HEK293T (cell line): ENCODE measurements at regions not wholly inside any gene's neighbourhood (a gene's known extent, or its start where the extent isn't known, plus 50 kb on each side); places are given as distances from the start of the nearest gene placed in this dataset.

ENCODE experiments used
- CTCF ChIA-PET: fragments of 350-600 bp; formaldehyde crosslinking; extraction: SDS; loops from one replicate; lab custom pipeline; 2021; ENCODE audit warnings: antibody characterized with exemption, inconsistent platforms; lab: Yijun Ruan, JAX
- POLR2A ChIA-PET: fragments of 350-600 bp; formaldehyde crosslinking; extraction: SDS; loops from one replicate; lab custom pipeline; 2020; ENCODE audit warnings: antibody characterized with exemption, inconsistent platforms; lab: Yijun Ruan, JAX
- DNase-seq: peaks from one replicate; pipeline ENCODE4 v3.0.0; 2012; ENCODE audit warnings: mixed read lengths; ENCODE audit errors: extremely low spot score
- ARNT ChIP-seq: fragments of 450-650 bp; IDR thresholded peaks from 2 replicates; pipeline ENCODE4 v1.6.1; 2017; ENCODE audit warnings: mild to moderate bottlenecking
- BHLHE40 ChIP-seq: fragments of 450-650 bp; IDR thresholded peaks from 2 replicates; pipeline ENCODE4 v1.6.1; 2016; ENCODE audit warnings: mild to moderate bottlenecking, moderate library complexity, borderline replicate concordance
- CTBP1 ChIP-seq: fragments of 450-650 bp; IDR thresholded peaks from 2 replicates; pipeline ENCODE4 v1.6.1; 2016; ENCODE audit warnings: borderline replicate concordance
- ELF4 ChIP-seq: fragments of 450-650 bp; IDR thresholded peaks from 2 replicates; pipeline ENCODE4 v1.6.1; 2017; ENCODE audit warnings: antibody characterized with exemption
- FOXA1 ChIP-seq: fragments of 450-650 bp; IDR thresholded peaks from 2 replicates; pipeline ENCODE4 v1.6.1; 2016; ENCODE audit warnings: mild to moderate bottlenecking
- FOXK2 ChIP-seq: fragments of 450-650 bp; IDR thresholded peaks from 2 replicates; pipeline ENCODE4 v1.6.1; 2016; ENCODE audit warnings: mild to moderate bottlenecking
- FOXM1 ChIP-seq: fragments of 450-650 bp; IDR thresholded peaks from 2 replicates; pipeline ENCODE4 v1.6.1; 2017; ENCODE audit warnings: mild to moderate bottlenecking, borderline replicate concordance
- HDGF ChIP-seq: fragments of 450-650 bp; IDR thresholded peaks from 2 replicates; pipeline ENCODE4 v1.6.1; 2017; ENCODE audit warnings: antibody characterized with exemption, borderline replicate concordance
- L3MBTL2 ChIP-seq: fragments of 450-650 bp; conservative IDR thresholded peaks from 2 replicates; pipeline ENCODE4 v1.6.1; 2016; ENCODE audit warnings: mild to moderate bottlenecking
- LEF1 ChIP-seq: fragments of 450-650 bp; IDR thresholded peaks from 2 replicates; pipeline ENCODE4 v1.6.1; 2017; ENCODE audit warnings: mild to moderate bottlenecking, borderline replicate concordance
- NFRKB ChIP-seq: fragments of 450-650 bp; IDR thresholded peaks from 2 replicates; pipeline ENCODE4 v1.6.1; 2016; ENCODE audit warnings: mild to moderate bottlenecking, moderate library complexity
- SP1 ChIP-seq: fragments of 450-650 bp; IDR thresholded peaks from 2 replicates; pipeline ENCODE4 v1.6.1; 2017
- SUZ12 ChIP-seq: fragments of 450-650 bp; IDR thresholded peaks from 2 replicates; pipeline ENCODE4 v1.6.1; 2016; ENCODE audit warnings: mild to moderate bottlenecking
- TARDBP ChIP-seq: fragments of 450-650 bp; IDR thresholded peaks from 2 replicates; pipeline ENCODE4 v1.6.1; 2016
- ZNF384 ChIP-seq: fragments of 450-650 bp; IDR thresholded peaks from 2 replicates; pipeline ENCODE4 v1.6.1; 2016
- TF ChIP-seq, protein P1 (sequence below): fragments of 450-650 bp; IDR thresholded peaks from 2 replicates; pipeline ENCODE4 v1.6.1; 2016

DNA sequence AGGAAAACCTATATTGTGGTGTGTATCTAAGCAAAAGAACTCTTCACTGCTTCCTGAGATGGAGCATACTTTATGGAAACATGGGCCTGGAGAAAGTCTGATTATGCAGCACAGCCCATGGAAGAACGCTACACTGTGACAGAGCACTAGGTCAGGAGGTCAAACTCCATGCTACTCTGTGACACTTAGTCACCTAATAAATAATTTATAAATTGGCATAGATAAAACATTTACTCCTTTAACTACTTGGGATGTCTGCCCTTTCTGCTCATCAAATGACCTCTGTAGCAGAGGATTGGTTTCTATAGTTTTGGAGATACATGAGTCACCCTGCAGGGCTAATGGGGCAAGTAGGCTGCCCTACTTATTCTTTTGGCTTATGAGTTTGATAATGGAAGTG is 134.7 kb upstream of the BANK1 start:
- ChIA-PET CTCF (no interaction called here), POLR2A (no interaction called here)
- no peak for DNase-seq

DNA sequence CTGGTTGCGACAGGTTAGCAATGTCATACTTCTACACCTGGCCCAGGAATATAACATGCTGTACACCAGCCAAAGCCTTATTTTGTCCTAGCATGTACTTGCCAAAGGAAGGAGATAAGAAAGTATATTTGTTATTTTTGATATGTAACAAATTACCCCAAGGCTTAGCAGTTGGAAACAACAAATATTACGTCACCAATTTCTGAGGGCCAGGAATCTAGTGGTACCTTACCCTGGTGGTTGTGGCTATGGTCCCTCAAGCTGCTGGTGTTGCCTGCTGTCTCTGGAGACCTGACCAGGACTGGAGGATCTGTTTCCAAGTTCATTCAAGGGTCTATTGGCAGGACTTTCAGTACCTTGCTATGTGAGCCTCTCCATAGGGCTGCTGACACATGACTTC is 135.5 kb upstream of the BANK1 start:
- CTCF ChIA-PET, result no interaction called here
- no peak for DNase-seq
- POLR2A ChIA-PET, result no interaction called here
- no peak for TF ChIP-seq NFRKB
- no peak for TF ChIP-seq SP1
- TF ChIP-seq CTBP1, result no peak
- TF ChIP-seq FOXK2, result no peak
- no peak for TF ChIP-seq ZNF384
- TF ChIP-seq FOXM1, result no peak
- TF ChIP-seq ELF4, result no peak
- TF ChIP-seq TARDBP, result no peak
- no peak for TF ChIP-seq ARNT
- no peak for TF ChIP-seq FOXA1
- TF ChIP-seq L3MBTL2, result no peak
- TF ChIP-seq, protein P1, sequence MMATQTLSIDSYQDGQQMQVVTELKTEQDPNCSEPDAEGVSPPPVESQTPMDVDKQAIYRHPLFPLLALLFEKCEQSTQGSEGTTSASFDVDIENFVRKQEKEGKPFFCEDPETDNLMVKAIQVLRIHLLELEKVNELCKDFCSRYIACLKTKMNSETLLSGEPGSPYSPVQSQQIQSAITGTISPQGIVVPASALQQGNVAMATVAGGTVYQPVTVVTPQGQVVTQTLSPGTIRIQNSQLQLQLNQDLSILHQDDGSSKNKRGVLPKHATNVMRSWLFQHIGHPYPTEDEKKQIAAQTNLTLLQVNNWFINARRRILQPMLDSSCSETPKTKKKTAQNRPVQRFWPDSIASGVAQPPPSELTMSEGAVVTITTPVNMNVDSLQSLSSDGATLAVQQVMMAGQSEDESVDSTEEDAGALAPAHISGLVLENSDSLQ, result no peak
- TF ChIP-seq LEF1, result no peak
- TF ChIP-seq BHLHE40, result no peak
- no peak for TF ChIP-seq SUZ12
- no peak for TF ChIP-seq HDGF

More for the DNA sequence above, 134.7 kb upstream of the BANK1 start:
- TF ChIP-seq ZNF384, result no peak
- no peak for TF ChIP-seq ARNT
- no peak for TF ChIP-seq SUZ12

DNA sequence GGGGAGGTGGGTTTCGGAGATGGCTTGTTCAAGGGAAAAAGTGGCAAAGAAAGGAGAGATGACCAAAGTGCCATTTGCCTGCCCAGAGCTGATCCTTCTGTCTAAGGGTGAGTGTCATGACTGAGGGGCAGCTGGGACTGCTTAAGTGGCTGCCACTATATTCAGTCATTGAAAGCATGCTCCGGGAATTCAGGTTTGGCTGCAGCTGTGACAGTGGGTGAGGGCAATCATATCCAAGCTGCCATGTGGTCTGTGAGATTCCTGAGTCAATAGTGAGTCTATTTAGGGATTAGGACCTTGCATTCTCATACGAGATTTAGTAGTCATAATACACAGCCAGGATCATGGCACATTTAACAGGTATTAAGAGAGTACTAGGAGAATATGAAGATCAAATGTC is 138.8 kb upstream of the BANK1 start:
- POLR2A ChIA-PET, result no interaction called here

DNA sequence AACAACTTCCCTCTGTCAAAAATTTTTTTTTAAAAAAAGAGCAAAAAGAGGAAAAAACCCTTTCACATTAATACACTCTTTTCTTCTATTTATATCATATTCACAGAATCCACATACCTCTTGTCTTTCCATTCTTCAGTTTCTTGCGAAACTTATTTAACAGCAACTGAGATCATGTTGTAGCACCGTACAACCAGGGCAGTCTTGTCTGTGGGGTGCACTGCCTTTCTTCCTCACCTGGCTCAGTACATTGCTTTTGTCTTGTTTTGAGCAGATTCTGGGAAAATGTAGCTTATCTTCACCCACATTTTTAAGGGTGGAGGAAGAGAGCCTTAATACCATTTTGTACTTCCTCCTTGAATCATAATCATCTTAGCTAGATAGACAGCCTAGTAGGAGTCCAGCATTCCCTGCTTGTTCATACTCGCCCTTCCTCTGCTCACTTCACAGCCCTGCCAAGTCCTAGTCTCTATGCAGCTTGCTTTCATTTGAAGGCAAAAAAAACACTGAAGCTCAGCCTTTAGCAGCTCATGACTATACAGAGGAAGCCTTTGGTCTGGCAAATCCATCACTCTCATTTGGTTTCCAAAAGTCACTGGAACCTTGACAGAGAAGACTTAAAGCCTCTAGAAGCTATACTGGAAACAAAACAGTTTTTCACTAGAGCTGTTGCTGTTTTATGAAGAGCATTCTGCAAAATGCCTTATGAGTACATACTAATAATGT is 140.6 kb upstream of the BANK1 start:
- no peak for DNase-seq
- no peak for TF ChIP-seq BHLHE40
- TF ChIP-seq LEF1, result no peak
- no peak for TF ChIP-seq FOXM1
- TF ChIP-seq SUZ12, result no peak
- no peak for TF ChIP-seq CTBP1
- no peak for TF ChIP-seq SP1
- TF ChIP-seq, protein P1, result no peak
- no peak for TF ChIP-seq L3MBTL2
- no peak for TF ChIP-seq TARDBP
- TF ChIP-seq ZNF384, result no peak
- TF ChIP-seq NFRKB, result no peak
- no peak for TF ChIP-seq ELF4
- TF ChIP-seq FOXA1, result no peak
- TF ChIP-seq FOXK2, result no peak
- CTCF ChIA-PET, result no interaction called here
- POLR2A ChIA-PET, result no interaction called here

More for the DNA sequence above, 138.8 kb upstream of the BANK1 start:
- no peak for TF ChIP-seq L3MBTL2
- TF ChIP-seq NFRKB, result no peak
- TF ChIP-seq BHLHE40, result no peak
- no peak for TF ChIP-seq FOXM1
- no peak for TF ChIP-seq HDGF
- no peak for TF ChIP-seq SUZ12
- TF ChIP-seq FOXA1, result no peak
- TF ChIP-seq, protein P1, result no peak
- TF ChIP-seq ELF4, result no peak
- no peak for TF ChIP-seq FOXK2
- no peak for TF ChIP-seq SP1
- TF ChIP-seq CTBP1, result no peak
- no peak for TF ChIP-seq ARNT
- TF ChIP-seq LEF1, result no peak
- no peak for TF ChIP-seq TARDBP
- no peak for TF ChIP-seq ZNF384
- CTCF ChIA-PET, result no interaction called here
- DNase-seq, result no peak

DNA sequence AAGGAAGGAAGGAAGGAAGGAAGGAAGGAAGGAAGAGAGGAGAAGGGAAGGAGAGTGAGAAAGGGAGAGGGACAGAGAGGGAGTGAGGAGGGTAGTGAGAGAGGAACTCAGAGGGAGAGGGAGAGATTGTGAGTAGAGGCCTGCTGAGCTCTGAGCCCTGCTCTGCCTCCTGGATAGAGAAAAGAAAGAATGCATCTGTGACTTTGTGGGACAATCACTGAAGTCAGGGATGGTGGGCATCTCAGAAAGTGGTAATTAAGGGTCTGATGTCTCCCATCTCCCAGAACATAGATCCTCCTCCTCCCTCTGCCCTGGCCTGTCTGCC is 142.9 kb upstream of the BANK1 start:
- ChIA-PET CTCF (no interaction called here), POLR2A (no interaction called here)
- no peak for DNase-seq
- TF ChIP-seq SP1, result no peak
- TF ChIP-seq CTBP1, result no peak
- no peak for TF ChIP-seq TARDBP
- TF ChIP-seq FOXK2, result no peak
- TF ChIP-seq FOXM1, result no peak
- TF ChIP-seq, protein P1, result no peak
- no peak for TF ChIP-seq HDGF
- no peak for TF ChIP-seq ZNF384
- TF ChIP-seq ELF4, result no peak
- no peak for TF ChIP-seq ARNT
- no peak for TF ChIP-seq LEF1
- no peak for TF ChIP-seq SUZ12
- TF ChIP-seq L3MBTL2, result no peak
- TF ChIP-seq NFRKB, result no peak
- no peak for TF ChIP-seq FOXA1

DNA sequence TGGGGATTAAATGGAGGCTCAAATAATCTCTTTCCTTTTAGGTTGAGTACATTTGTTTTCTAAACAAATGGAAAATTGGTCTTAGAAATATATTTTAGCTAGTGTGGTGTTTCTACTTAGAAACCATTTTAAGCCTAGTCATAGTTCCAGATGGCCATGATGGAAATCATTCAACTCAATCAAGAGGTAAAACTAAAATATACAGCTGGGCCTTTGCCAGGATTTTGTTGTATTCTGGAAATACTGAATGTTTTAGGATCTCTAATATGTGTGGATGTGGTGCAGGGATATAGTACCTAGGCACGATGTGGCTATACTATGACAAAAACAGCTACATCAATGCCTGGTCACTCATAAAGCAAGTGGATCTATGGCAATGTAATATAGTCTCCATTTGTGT is 146.0 kb upstream of the BANK1 start:
- POLR2A ChIA-PET, result no interaction called here
- TF ChIP-seq SP1 (no peak), ELF4 (no peak), L3MBTL2 (no peak), ARNT (no peak), SUZ12 (no peak), TARDBP (no peak), FOXK2 (no peak), NFRKB (no peak), FOXM1 (no peak), CTBP1 (no peak), BHLHE40 (no peak), LEF1 (no peak), FOXA1 (no peak), HDGF (no peak)
- TF ChIP-seq, protein P1, result no peak
- CTCF ChIA-PET, result no interaction called here
- DNase-seq, result no peak
